Suppressor macrophage (primary cell): ENCODE measurements at regions not wholly inside any gene's neighbourhood (a gene's known extent, or its start where the extent isn't known, plus 50 kb on each side); places are given as distances from the start of the nearest gene placed in this dataset.
"Not testable (repeated sequence)": the region's sequence is repeated elsewhere in the genome, so short reads cannot be mapped to it uniquely, and the experiment has no call there.

ENCODE experiments used
- DNase-seq, 4 experiments: peaks; one replicate each; pipeline ENCODE4 v3.0.0-alpha.2; 2020 to 2022

- DNase-seq = no peak
These were observed 593.9 kb downstream of the PYDC2 start for GRCh38 chr3:192054881-192055280.

DNA sequence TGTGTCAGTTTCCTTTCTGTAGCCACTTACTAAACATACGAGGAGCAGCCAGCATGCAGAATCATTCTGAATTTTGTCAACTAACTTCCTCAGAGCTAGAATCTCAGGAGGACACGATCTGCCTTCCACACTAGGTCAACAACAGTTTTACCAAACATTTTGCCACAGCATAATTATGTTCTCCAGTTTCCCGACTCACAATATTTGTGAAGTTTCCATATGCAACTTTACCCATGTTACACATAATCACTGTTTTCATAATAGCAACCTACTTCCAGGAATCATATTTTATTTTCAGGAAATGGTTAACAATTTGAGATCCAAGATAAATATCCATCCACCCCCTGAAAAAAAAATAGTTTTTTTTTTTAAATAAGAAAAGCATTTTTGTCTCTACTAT, 595.0 kb downstream of the PYDC2 start:
- no peak for DNase-seq

DNA sequence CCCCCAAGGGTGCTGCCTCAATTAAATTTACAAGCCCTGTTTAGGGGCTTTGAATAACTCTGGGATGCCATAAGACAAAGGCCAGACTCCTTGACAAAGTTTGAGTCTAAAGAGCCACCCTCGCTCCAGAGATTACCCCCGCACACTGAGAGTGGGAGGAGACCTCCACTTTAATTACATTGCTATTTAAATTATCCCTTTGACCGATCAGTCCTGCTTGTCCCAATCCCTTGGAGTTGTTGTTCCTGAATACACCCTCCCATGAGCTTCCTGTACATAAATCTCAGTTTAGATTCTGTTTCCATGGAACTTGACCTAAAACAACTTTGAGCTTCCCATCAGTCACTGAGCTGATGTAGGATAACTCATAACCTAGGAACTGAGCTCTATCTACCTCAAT, 596.3 kb downstream of the PYDC2 start:
- no peak for DNase-seq

- DNase-seq = no peak
These were observed 599.3 kb downstream of the PYDC2 start for GRCh38 chr3:192060160-192060781.

DNA sequence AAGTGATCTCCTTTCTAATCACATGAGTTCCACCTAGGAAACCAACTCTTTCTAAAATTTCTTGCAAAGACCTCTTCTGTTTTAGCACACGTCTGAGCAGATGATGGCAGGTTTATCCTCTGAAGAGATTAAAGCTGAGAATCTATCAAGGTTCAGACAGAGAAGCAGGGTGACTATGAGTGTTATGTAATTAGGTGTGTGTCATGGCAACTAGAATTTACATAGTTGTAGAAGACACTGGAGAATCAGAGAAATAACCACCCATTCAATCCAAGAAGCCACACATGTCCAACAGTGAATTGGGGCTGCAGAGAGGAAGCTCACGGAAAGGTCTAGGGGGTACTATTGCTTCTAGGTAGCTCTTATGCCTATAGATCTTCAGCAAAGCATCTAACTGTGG, 600.5 kb downstream of the PYDC2 start:
- DNase-seq = no peak

DNA sequence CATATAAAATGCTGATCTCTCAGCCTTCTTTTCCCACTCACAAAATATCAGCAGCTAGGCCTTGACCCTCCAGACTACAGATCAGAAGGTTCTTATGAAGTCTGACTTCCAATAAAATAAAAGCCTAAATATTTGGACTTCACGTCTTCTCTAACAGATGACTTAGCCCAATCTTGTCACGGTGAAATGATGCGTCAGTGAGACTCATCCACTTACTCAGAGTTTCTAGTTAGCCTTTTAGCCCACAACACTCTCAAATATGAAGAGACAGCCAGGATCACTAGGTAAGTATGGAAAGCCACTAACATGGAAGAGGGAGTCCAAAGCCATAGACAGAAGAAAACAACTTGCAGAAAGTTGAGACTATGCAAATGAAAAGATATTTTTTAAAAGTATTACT, 601.2 kb downstream of the PYDC2 start:
- no peak for DNase-seq

GRCh38 chr3:192063570-192063969, 602.6 kb downstream of the PYDC2 start:
- DNase-seq = peak in 3 of 4 experiments; percentile 1 to 5 (median 5)

- no peak for DNase-seq
These were observed 604.0 kb downstream of the PYDC2 start for GRCh38 chr3:192064959-192065358.

DNA sequence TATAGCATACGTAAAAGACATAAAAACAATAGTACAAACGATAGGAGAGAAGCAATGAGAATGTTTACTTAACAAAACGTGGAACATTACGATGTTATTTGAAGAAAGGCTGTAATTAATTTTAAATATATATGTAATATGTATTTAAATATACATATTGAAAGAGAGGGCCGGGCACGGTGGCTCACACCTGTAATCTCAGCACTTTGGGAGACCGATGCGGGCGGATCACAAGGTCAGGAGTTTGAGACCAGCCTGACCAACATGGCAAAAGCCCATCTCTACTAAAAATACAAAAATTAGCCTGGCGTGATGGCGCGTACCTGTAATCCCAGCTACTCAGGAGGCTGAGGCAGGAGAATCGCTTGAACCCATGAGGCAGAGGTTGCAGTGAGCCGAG, 605.3 kb downstream of the PYDC2 start:
- DNase-seq = not testable (repeated sequence)

- no peak for DNase-seq
These were observed 607.7 kb downstream of the PYDC2 start for GRCh38 chr3:192068464-192069254.

DNA sequence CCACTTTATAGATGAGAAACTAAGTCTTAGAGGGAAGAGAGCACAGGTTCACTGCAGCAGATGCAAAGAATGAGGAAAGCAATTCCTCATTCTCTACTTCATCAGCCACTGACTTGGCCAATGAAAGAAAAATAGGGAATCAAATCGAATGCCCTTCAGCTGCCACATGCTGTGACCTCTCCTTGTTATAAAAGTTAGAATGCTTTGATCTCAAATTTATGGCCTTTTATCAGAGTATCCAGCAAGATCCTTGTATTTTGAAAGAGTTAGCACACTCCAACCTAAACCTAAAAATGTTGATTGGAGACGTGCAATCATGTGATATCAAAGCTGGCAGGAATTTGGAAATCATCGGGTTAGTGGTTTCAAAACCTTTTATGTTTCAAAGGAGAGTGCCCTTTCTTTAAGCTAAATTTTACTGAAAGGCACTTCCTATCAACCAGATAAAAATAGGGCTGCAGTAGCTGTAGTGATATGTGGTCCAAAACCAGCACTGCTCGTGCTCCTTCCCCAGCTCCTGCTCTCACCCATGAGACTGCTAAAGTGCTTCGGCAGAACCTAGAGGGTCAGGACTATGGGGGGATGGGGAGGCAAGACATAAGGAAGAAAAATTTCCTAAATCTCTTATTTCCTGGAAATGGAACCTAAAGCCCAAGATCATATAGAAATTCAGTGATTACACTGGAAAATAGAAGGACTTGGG, 617.0 kb downstream of the PYDC2 start:
- DNase-seq = no peak

DNA sequence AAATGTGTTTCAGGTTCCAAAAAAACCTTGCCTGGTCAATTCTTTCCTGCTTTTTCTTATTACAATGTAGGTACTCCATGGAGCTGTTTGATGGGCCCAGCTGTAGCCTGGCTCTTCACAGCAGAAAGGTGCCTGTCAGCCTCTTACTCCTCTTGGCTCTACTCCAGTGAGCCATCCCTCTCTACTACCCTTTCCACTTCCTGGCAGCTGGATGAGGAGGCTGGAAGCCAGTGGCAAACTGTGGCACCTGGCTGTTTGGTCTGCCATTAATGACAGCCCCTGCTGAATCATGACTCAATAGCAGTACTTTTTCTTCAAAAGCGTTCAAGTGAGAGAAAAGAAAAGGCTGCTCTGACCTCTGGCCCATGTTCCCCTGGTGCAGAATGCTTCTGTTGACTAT, 618.1 kb downstream of the PYDC2 start:
- DNase-seq = no peak

DNA sequence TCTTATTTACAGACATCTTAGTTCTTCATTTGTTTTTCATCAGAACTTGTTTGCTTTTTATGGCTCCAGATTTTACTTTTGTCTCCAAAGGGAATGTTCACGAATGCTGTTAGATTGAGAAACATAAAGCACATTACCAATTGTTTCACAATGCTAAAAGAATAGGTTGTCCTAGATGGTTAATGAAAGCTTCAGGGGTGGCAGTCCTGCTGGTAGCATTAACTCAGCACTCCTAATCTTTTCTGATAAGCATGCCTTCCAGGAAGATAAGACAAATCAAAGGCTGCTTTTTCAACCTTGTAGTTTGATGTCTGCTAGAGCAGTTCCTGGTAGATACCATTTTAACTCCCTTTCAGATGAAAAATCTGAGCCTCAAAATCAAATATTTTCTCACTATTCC, 619.4 kb downstream of the PYDC2 start:
- DNase-seq = no peak

- no peak for DNase-seq
These were observed 622.0 kb downstream of the PYDC2 start for GRCh38 chr3:192082730-192083660.
